OCI-LY7 (cell line): ENCODE measurements at regions not wholly inside any gene's neighbourhood (a gene's known extent, or its start where the extent isn't known, plus 50 kb on each side); places are given as distances from the start of the nearest gene placed in this dataset.

ENCODE experiments used
- EZH2phosphoT487 ChIP-seq: fragments of 200-600 bp; sonication (generic); IDR thresholded peaks from 2 replicates; pipeline ENCODE4 v1.6.1; 2018; ENCODE audit warnings: low read depth, borderline replicate concordance, mild to moderate bottlenecking, mixed run types, antibody characterized with exemption, low read length, moderate library complexity, mixed read lengths
- TF ChIP-seq, protein P1 (sequence below): fragments of 200-600 bp; sonication (generic); conservative IDR thresholded peaks from 2 replicates; pipeline ENCODE4 v1.5.1; 2014; ENCODE audit warnings: mild to moderate bottlenecking, antibody characterized with exemption, low read length, moderate library complexity, mixed read lengths

GRCh38 chr3:26087751-26088150 is 297.9 kb downstream of the OXSM start:
- TF ChIP-seq, protein P1, sequence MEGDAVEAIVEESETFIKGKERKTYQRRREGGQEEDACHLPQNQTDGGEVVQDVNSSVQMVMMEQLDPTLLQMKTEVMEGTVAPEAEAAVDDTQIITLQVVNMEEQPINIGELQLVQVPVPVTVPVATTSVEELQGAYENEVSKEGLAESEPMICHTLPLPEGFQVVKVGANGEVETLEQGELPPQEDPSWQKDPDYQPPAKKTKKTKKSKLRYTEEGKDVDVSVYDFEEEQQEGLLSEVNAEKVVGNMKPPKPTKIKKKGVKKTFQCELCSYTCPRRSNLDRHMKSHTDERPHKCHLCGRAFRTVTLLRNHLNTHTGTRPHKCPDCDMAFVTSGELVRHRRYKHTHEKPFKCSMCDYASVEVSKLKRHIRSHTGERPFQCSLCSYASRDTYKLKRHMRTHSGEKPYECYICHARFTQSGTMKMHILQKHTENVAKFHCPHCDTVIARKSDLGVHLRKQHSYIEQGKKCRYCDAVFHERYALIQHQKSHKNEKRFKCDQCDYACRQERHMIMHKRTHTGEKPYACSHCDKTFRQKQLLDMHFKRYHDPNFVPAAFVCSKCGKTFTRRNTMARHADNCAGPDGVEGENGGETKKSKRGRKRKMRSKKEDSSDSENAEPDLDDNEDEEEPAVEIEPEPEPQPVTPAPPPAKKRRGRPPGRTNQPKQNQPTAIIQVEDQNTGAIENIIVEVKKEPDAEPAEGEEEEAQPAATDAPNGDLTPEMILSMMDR: no peak
- TF ChIP-seq EZH2phosphoT487: no peak
